HFFc6 (cell line): ENCODE measurements at regions not wholly inside any gene's neighbourhood (a gene's known extent, or its start where the extent isn't known, plus 50 kb on each side); places are given as distances from the start of the nearest gene placed in this dataset.

ENCODE experiments used
- DNase-seq: peaks from one replicate; pipeline ENCODE4 v3.0.0-alpha.2; 2018
- H3K27ac Mint-ChIP-seq: 2 replicates; pipeline ENCODE4 v1.8.0; 2020; ENCODE audit warnings: mild to moderate bottlenecking, mixed read lengths
- H3K27me3 Mint-ChIP-seq: 2 replicates; pipeline ENCODE4 v1.8.0; 2021; ENCODE audit warnings: mild to moderate bottlenecking, moderate library complexity, mixed read lengths; ENCODE audit not compliant: insufficient read depth
- H3K36me3 Mint-ChIP-seq: 2 replicates; pipeline ENCODE4 v1.8.0; 2021; ENCODE audit warnings: low read depth, mixed read lengths
- H3K4me1 Mint-ChIP-seq: 2 replicates; pipeline ENCODE4 v1.8.0; 2020; ENCODE audit warnings: low read depth, mixed read lengths
- H3K4me3 Mint-ChIP-seq: 2 replicates; pipeline ENCODE4 v1.8.0; 2020; ENCODE audit warnings: mild to moderate bottlenecking, moderate library complexity, mixed read lengths
- H3K9me3 Mint-ChIP-seq: 2 replicates; pipeline ENCODE4 v1.8.0; 2020; ENCODE audit warnings: mild to moderate bottlenecking, mixed read lengths
- CTCF ChIP-seq: fragments of 200-600 bp; sonication (generic); IDR thresholded peaks from 2 replicates; pipeline ENCODE4 v1.5.0; 2021; ENCODE audit warnings: antibody characterized with exemption, mild to moderate bottlenecking

GRCh38 chr14:81936348-81936747 lies 402.7 kb upstream of the SEL1L start:
- no peak overlapping the region for H3K27ac Mint-ChIP-seq
- peaks cover 58% of the 10 kb centered on the region for H3K9me3 Mint-ChIP-seq
- DNase-seq = no peak
- no peak for TF ChIP-seq CTCF
- no peak overlapping the region for H3K4me3 Mint-ChIP-seq
- no peaks in the 10 kb centered on the region for H3K36me3 Mint-ChIP-seq
- H3K4me1 Mint-ChIP-seq = no peaks in the 10 kb centered on the region
- H3K27me3 Mint-ChIP-seq = no peaks in the 10 kb centered on the region

- no peak for TF ChIP-seq CTCF
Observed at GRCh38 chr14:81936902-81937301, 403.2 kb upstream of the SEL1L start.

GRCh38 chr14:81938341-81938740 lies 404.7 kb upstream of the SEL1L start:
- no peak overlapping the region for H3K27ac Mint-ChIP-seq
- no peaks in the 10 kb centered on the region for H3K27me3 Mint-ChIP-seq

More at GRCh38 chr14:81936902-81937301, 403.2 kb upstream of the SEL1L start:
- peaks cover 57% of the 10 kb centered on the region for H3K9me3 Mint-ChIP-seq
- H3K36me3 Mint-ChIP-seq = no peaks in the 10 kb centered on the region
- H3K27me3 Mint-ChIP-seq = no peaks in the 10 kb centered on the region
- H3K4me3 Mint-ChIP-seq = no peak overlapping the region
- no peak for DNase-seq
- H3K4me1 Mint-ChIP-seq = no peaks in the 10 kb centered on the region
- no peak overlapping the region for H3K27ac Mint-ChIP-seq

GRCh38 chr14:81940651-81941050 lies 407.0 kb upstream of the SEL1L start:
- Mint-ChIP-seq H3K9me3 (peaks cover 52% of the 10 kb centered on the region), H3K4me3 (no peak overlapping the region), H3K36me3 (no peaks in the 10 kb centered on the region), H3K27ac (no peak overlapping the region), H3K27me3 (no peaks in the 10 kb centered on the region), H3K4me1 (no peaks in the 10 kb centered on the region)
- TF ChIP-seq CTCF = no peak
- DNase-seq = no peak

More at GRCh38 chr14:81938341-81938740, 404.7 kb upstream of the SEL1L start:
- TF ChIP-seq CTCF = no peak
- H3K36me3 Mint-ChIP-seq = no peaks in the 10 kb centered on the region
- DNase-seq = no peak
- no peak overlapping the region for H3K4me3 Mint-ChIP-seq
- H3K9me3 Mint-ChIP-seq = peaks cover 58% of the 10 kb centered on the region
- no peaks in the 10 kb centered on the region for H3K4me1 Mint-ChIP-seq

GRCh38 chr14:81942071-81942470 lies 408.4 kb upstream of the SEL1L start:
- Mint-ChIP-seq H3K27ac (no peak overlapping the region), H3K27me3 (no peaks in the 10 kb centered on the region), H3K9me3 (peaks cover 56% of the 10 kb centered on the region), H3K4me3 (no peak overlapping the region), H3K4me1 (no peaks in the 10 kb centered on the region), H3K36me3 (no peaks in the 10 kb centered on the region)
- TF ChIP-seq CTCF = no peak
- no peak for DNase-seq

- no peak for TF ChIP-seq CTCF
- H3K27me3 Mint-ChIP-seq = no peaks in the 10 kb centered on the region
- H3K9me3 Mint-ChIP-seq = peaks cover 54% of the 10 kb centered on the region
- no peaks in the 10 kb centered on the region for H3K4me1 Mint-ChIP-seq
- no peak for DNase-seq
- H3K27ac Mint-ChIP-seq = no peak overlapping the region
- H3K36me3 Mint-ChIP-seq = no peaks in the 10 kb centered on the region; the same call in 1 of the 2 replicates
- H3K4me3 Mint-ChIP-seq = no peak overlapping the region
Observed at GRCh38 chr14:81946375-81946774, 412.7 kb upstream of the SEL1L start.
